RWPE2 (cell line): ENCODE measurements at regions not wholly inside any gene's neighbourhood (a gene's known extent, or its start where the extent isn't known, plus 50 kb on each side); places are given as distances from the start of the nearest gene placed in this dataset.
"Not testable (repeated sequence)": the region's sequence is repeated elsewhere in the genome, so short reads cannot be mapped to it uniquely, and the experiment has no call there.

ENCODE experiments used
- ATAC-seq: fragments of 200-7000 bp; cut with Tn5 transposase; 3 replicates; pipeline ENCODE4 v1.9.1; 2021; ENCODE audit warnings: low read depth
- DNase-seq: peaks from one replicate; pipeline ENCODE4 v3.0.0-alpha.2; 2020; ENCODE audit warnings: low spot score
- H3K27ac ChIP-seq: fragments of 450-650 bp; 2 replicates; pipeline ENCODE4 v1.5.1; 2017; ENCODE audit warnings: mild to moderate bottlenecking; ENCODE audit not compliant: poor library complexity, severe bottlenecking
- H3K27me3 ChIP-seq: fragments of 250-450 bp; sonication (Bioruptor Pico); 2 replicates; pipeline ENCODE4 v1.5.1; 2021; ENCODE audit warnings: mild to moderate bottlenecking, moderate library complexity; ENCODE audit not compliant: insufficient read depth, poor library complexity, severe bottlenecking
- H3K36me3 ChIP-seq: fragments of 250-450 bp; sonication (Bioruptor Pico); 2 replicates; pipeline ENCODE4 v1.5.1; 2020; ENCODE audit warnings: low read depth, mild to moderate bottlenecking, moderate library complexity
- H3K4me1 ChIP-seq: fragments of 250-450 bp; sonication (Bioruptor Pico); 2 replicates; pipeline ENCODE4 v1.5.1; 2021; ENCODE audit warnings: mild to moderate bottlenecking, moderate library complexity; ENCODE audit not compliant: insufficient read depth, poor library complexity, severe bottlenecking
- H3K4me3 ChIP-seq: fragments of 250-450 bp; sonication (Bioruptor Pico); 2 replicates; pipeline ENCODE4 v1.5.1; 2021; ENCODE audit warnings: mild to moderate bottlenecking, moderate library complexity; ENCODE audit not compliant: severe bottlenecking
- H3K9me3 ChIP-seq: fragments of 250-450 bp; sonication (Bioruptor Pico); 2 replicates; pipeline ENCODE4 v1.5.1; 2021; ENCODE audit warnings: mild to moderate bottlenecking, moderate library complexity; ENCODE audit not compliant: severe bottlenecking
- TF ChIP-seq, protein P1 (sequence below): fragments of 450-650 bp; IDR thresholded peaks from one replicate; pipeline ENCODE4 v1.5.1; 2017; ENCODE audit warnings: mild to moderate bottlenecking, moderate library complexity; ENCODE audit not compliant: poor library complexity, severe bottlenecking

DNA sequence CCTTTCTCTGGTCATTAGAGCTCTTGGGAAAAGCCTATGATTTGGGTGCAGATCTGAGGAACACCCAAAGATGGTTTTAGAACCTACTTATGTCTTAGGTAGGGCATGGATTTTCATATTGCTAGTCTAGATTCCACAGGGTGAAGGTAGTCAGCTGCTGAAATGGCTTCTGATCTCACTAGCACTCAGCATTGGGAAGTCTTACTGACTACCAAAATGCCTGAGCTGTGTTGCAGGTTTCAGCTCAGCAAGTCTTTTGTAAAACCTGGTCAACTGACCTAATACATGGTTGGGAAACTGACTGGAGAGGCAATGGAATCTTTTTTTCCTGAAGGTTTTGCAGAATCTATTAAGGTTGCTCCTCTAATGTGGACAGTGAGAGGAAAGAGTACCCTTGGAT is 136.4 kb downstream of the CCNG2 start:
- H3K4me3 ChIP-seq, result no peak overlapping the region
- no peaks in the 10 kb centered on the region for H3K9me3 ChIP-seq
- H3K4me1 ChIP-seq, result no peaks in the 10 kb centered on the region
- DNase-seq (no peak), ATAC-seq (no peak)
- TF ChIP-seq, protein P1, sequence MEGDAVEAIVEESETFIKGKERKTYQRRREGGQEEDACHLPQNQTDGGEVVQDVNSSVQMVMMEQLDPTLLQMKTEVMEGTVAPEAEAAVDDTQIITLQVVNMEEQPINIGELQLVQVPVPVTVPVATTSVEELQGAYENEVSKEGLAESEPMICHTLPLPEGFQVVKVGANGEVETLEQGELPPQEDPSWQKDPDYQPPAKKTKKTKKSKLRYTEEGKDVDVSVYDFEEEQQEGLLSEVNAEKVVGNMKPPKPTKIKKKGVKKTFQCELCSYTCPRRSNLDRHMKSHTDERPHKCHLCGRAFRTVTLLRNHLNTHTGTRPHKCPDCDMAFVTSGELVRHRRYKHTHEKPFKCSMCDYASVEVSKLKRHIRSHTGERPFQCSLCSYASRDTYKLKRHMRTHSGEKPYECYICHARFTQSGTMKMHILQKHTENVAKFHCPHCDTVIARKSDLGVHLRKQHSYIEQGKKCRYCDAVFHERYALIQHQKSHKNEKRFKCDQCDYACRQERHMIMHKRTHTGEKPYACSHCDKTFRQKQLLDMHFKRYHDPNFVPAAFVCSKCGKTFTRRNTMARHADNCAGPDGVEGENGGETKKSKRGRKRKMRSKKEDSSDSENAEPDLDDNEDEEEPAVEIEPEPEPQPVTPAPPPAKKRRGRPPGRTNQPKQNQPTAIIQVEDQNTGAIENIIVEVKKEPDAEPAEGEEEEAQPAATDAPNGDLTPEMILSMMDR, result no peak
- no peak overlapping the region for H3K27ac ChIP-seq
- no peaks in the 10 kb centered on the region for H3K36me3 ChIP-seq
- H3K27me3 ChIP-seq, result no peaks in the 10 kb centered on the region

DNA sequence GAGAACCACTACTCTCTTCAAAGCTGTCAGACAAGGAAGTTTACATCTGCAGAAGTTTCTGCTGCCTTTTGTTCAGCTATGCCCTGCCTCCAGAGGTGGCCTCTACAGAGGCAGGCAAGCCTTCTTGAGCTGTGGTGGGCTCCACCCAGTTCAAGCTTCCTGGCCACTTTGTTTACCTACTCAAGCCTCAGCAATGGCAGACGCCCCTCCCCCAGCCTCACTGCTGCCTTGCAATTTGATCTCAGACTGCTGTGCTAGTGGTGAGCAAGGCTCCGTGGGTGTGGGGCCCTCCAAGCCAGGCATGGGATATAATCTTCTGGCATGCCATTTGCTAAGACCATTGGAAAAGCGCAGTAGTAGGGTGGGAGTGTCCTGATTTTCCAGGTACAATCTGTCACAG is 144.0 kb downstream of the CCNG2 start:
- not testable (repeated sequence) for DNase-seq, ATAC-seq, H3K4me3 ChIP-seq, H3K4me1 ChIP-seq, H3K9me3 ChIP-seq, H3K36me3 ChIP-seq, H3K27ac ChIP-seq, H3K27me3 ChIP-seq

DNA sequence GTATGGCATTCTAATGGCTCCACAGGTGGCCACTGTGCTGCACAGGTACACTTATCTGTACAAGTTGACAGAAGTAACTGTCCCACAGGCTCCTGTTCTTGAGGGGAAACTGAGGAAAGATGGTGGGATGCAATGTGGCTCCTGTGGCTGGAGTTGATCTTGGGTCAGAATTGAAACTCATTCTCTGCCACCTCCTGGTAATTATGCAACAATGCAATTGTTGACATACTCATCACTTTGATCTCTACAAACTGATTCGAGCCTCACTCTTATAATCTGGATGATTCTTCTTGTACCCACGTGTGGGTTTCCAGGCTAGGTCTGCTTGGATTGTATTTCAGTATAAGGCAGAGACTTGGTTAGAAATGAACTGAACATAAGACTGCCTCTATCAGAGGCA is 148.8 kb downstream of the CCNG2 start:
- H3K36me3 ChIP-seq, result no peaks in the 10 kb centered on the region
- no peak overlapping the region for H3K27ac ChIP-seq
- no peak for DNase-seq

DNA sequence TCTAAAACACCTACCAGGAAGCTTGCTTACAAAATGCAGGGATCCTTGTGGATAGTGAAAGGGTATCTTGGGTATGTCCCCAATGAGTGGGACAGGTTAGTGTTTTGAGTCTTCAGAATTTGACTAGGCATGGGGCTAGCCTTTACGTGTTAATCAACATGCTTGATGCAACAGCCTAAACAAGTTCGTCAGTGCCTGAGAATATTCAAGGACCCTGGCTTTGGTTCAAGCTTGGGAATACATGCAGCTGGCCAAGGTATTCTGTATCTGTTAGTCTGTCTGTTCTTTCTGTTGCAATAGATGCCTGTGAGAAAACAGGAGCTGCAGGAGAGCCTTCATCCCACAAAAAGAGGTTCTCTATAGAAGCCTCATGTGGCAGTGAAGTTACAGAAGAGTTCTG is 149.5 kb downstream of the CCNG2 start:
- no peaks in the 10 kb centered on the region for H3K27me3 ChIP-seq
- H3K4me3 ChIP-seq, result no peak overlapping the region
- H3K27ac ChIP-seq, result no peak overlapping the region
- DNase-seq, result no peak
- TF ChIP-seq, protein P1, result no peak
- no peaks in the 10 kb centered on the region for H3K9me3 ChIP-seq
- no peaks in the 10 kb centered on the region for H3K36me3 ChIP-seq
- no peaks in the 10 kb centered on the region for H3K4me1 ChIP-seq
- no peak for ATAC-seq

More for the DNA sequence above, 148.8 kb downstream of the CCNG2 start:
- no peaks in the 10 kb centered on the region for H3K4me1 ChIP-seq
- H3K9me3 ChIP-seq, result no peaks in the 10 kb centered on the region
- H3K27me3 ChIP-seq, result no peaks in the 10 kb centered on the region
- no peak overlapping the region for H3K4me3 ChIP-seq
- no peak for ATAC-seq
- TF ChIP-seq, protein P1, result no peak

DNA sequence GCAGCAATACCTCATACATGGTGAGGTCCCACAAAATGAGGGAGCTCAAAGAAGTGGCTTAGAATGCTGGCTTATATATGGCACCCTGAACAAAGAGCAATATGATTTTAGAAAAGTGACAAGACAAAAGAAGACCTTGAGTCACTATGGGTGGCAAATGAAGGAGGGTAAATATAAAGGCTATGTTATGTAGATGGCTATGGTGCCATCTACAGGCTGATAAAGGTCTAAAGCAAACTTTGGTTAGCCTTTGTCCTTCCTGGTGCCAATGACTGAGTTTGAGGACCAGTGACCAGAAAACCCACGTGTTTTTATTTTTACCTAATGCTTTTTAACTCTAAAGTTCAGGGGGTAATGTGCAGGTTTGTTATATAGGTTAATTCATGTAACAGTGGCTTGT is 151.8 kb downstream of the CCNG2 start:
- Histone ChIP-seq H3K27ac (no peak overlapping the region), H3K4me3 (no peak overlapping the region), H3K36me3 (no peaks in the 10 kb centered on the region), H3K9me3 (no peaks in the 10 kb centered on the region), H3K4me1 (no peaks in the 10 kb centered on the region), H3K27me3 (no peaks in the 10 kb centered on the region)
- TF ChIP-seq, protein P1, result peak; percentile 71
- DNase-seq (no peak), ATAC-seq (peak; percentile 66)
